EL (cell line): ENCODE measurements at regions not wholly inside any gene's neighbourhood (a gene's known extent, or its start where the extent isn't known, plus 50 kb on each side); places are given as distances from the start of the nearest gene placed in this dataset.
A peak's percentile ranks its signal among the peaks of the same experiment; 100 is the strongest.

Experiments used
- DNase-seq: peaks from one replicate; pipeline ENCODE4 v3.0.0-alpha.2; 2016

- DNase-seq: no peak
Measured at GRCh38 chr7:86942995-86943394, 116.5 kb downstream of the ELAPOR2 start.

DNA sequence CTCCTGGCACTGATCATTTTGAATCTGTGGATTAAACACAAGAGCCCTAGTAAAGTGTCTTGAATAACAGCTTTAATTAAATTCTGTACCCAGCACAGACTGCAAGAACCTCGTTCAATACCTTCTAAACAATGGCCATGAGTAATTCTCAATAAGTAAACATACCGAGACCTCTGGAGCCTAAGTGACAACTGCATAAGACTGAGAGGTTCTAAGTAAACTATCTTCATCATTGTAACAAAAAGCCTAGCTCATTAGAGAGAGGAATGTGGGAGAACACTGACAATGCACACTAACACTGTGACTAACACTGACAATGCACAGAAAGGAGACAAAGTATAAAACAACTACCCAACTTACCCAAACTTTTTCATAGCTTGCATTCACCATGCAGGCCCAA lies 117.4 kb downstream of the ELAPOR2 start:
- DNase-seq: no peak

DNA sequence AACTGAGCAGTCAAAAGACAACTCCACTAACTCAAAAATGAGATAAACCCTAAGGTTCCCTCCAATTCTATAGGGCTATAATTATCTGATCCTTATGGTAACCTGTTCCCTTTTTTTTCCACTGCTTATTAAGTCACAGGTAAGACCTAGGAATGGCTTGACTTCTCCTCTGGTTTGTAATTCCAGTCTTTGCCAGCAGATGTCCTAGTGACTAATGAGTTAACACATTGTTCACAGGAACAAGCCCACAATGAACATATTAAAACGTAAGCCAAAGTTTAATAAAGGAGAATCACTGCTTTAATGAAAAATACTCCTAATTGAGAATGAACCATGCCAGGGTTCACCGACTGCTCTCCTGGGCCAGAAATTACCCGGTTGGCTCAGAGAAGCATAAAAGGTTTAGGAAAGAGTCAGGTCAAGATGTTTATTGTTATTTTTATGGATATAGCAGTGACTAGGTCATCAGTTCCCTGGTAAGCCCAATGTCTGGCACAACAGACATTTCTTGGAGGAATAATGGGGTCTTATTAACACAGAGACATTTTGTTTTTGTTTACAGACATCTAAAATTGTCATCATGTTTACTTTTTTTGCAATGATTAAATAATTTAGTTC lies 120.1 kb downstream of the ELAPOR2 start:
- peak; percentile 43 for DNase-seq

- no peak for DNase-seq
Measured at GRCh38 chr7:86937363-86937878, 122.0 kb downstream of the ELAPOR2 start.

DNA sequence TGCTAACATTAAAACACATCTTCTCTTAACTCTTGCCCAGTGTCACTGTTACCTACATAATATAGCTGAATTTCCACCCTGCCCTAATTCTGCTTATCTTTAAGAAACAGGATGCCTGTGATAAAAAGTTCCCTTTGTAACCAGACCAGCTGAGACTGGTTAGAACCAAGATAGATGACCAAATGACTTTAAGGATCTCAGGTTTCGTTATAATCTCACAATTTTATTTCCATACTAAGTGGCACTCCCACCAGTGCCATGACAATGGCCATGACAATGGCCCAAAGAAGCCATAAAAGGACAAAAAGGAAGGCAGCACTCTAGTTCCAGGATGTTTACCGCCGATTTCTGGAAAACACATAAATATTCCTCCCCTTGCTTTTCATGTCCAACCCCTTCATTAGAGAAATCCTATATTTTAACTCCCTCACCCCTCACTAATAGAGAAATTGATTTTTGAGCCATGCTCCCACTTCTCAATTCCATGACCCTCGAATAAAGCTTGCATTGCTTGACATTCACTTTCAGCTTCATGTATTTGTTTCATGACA lies 126.1 kb downstream of the ELAPOR2 start:
- no peak for DNase-seq

DNA sequence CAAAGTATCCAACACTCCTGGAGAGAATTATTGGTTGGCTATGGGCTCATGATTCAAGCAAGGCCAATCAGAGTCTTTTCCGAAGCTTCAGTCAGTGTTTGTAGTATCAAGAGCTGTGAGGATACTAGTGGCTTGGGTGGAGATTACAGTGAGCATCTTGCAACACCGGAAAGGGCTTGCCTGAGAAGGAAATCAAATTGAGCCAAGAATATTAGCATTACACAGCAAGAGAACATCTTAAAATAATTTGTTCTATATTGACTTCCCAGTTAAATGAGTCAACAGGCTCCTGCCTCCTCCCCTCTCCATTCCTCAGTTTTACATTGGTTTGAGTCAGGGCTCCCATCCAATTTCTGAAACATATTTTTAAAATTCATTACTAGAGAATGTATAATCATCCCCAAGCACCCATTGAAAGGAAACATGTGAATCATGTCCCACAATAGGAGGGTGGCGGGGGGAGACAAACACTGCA lies 127.4 kb downstream of the ELAPOR2 start:
- peak; percentile 38 for DNase-seq

DNA sequence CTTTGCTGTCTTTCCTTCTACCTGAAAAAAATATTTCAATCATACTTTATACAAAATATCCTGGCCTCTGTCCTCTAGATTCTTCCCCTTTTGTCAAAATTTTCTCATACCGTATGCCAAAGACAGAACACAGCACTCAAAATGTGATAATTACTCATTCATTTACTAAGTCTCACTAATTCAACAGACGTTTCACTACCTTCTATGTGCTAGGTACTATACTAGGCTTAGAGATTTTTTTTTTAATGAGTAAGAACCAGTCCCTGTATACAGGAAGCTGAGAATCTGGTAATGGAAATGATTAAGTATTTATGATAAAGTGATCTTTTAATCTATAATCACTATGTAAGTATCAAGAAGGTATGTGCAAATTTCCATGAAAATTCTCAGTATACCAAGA lies 128.0 kb downstream of the ELAPOR2 start:
- no peak for DNase-seq

- DNase-seq: no peak
Measured at GRCh38 chr7:86930554-86931307, 128.7 kb downstream of the ELAPOR2 start.

- no peak for DNase-seq
Measured at GRCh38 chr7:86929293-86930109, 130.0 kb downstream of the ELAPOR2 start.

DNA sequence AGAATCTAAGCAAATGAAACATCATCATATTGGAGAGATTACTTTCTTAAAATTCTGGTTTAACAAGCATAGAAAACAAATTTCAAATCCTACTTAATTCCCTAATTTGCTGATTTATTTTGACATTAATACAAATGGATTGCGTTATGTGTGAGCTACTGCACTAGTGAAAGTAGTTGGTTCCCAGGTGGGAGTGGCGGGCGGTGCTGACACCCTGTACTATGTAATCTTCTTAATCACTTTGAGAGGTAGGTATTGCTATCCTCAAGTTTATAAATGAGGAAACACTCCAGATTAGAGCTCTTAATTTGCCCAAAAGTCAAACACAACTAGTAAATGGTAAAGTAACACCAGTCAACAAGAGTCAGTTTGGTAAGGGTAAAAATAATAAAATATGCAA lies 131.1 kb downstream of the ELAPOR2 start:
- DNase-seq: no peak

- peak; percentile 34 for DNase-seq
Measured at GRCh38 chr7:86926732-86927131, 132.7 kb downstream of the ELAPOR2 start.

- DNase-seq: no peak
Measured at GRCh38 chr7:86925221-86925620, 134.2 kb downstream of the ELAPOR2 start.

DNA sequence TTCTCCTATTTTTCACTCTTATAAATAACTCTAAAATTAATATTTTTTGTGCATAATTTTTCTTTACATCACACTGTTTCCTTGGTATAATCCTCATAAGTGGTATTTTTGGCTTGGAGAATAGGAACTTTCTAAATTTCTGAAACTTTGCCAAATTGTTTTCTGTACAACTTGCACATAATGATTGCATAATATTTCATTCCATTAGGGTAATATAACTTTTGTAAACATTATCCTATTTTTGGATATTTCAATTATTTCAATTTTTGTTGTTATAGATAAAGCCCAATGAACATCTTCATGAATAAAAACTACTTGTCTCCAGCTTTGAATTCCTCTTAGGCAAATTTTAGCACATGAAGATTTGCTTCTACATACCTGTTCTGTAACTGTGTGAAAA lies 135.9 kb downstream of the ELAPOR2 start:
- DNase-seq: no peak

GRCh38 chr7:86920154-86920553 lies 139.3 kb downstream of the ELAPOR2 start:
- no peak for DNase-seq

DNA sequence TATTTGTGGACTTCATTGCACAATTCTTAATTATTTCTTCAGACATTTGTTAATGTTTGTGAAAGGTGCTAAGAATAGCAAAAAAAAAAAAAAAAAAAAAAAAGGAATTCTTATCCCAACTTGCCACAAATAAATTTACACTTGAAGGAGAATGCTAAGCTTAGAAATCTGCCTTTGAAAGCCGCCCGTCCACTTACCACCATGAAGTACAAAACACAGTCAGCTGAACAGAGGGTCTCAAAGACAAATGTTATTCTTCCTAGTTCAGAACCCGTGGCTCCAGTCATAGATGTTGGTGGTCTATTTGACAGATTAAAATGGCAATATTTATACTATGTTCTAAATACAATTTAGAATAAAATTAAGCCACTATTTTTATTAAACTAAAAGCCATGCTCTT lies 141.2 kb downstream of the ELAPOR2 start:
- DNase-seq: no peak

- DNase-seq: no peak
Measured at GRCh38 chr7:86916277-86916825, 143.1 kb downstream of the ELAPOR2 start.

DNA sequence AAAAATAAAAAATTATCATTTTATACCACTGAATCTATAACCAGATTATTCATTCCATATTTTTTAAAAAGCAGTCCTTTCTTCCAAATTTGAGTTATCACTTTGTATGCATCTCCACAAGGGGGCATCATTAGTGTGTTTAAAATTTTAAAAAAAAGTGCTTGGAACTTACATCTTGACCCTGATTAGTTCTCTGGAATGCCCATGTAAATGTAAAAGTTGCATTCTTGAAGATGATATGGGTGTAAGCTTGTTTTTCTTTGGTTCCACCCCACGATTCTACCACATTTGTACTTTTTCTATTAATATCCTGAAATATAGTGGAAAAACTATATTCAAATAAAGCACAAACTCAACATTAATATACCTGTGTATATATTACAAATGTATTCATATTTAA lies 144.9 kb downstream of the ELAPOR2 start:
- DNase-seq: peak; percentile 1
